ENCODE measurements at regions not wholly inside any gene's neighbourhood (a gene's known extent, or its start where the extent isn't known, plus 50 kb on each side); places are given as distances from the start of the nearest gene placed in this dataset.

- Mint-ChIP-seq H3K27me3 (ENCODE audit: insufficient read depth, unreplicated experiment) (peaks cover 17% of the 10 kb centered on the region), H3K4me3 (ENCODE audit: unreplicated experiment) (no peak overlapping the region), H3K36me3 (ENCODE audit: insufficient read depth, unreplicated experiment) (no peaks in the 10 kb centered on the region), H3K9me3 (ENCODE audit: unreplicated experiment) (peaks cover 7% of the 10 kb centered on the region), H3K27ac (ENCODE audit: unreplicated experiment) (no peak overlapping the region), H3K4me1 (ENCODE audit: low read depth, unreplicated experiment) (no peaks in the 10 kb centered on the region)
- no TSS peak for BruUV-seq (replicated peaks)
- intact Hi-C loops (cut with micrococcal nuclease; ENCODE audit: unreplicated experiment) = no loop called here
- TF ChIP-seq CTCF (IDR thresholded peaks at IDR 0.05; ENCODE audit: insufficient read depth in 1 of 2, low read depth in 1 of 2, low read length in 1 of 2, severe bottlenecking in 1 of 2, unreplicated experiment in 1 of 2) = no peak
- CTCF ChIA-PET = no interaction called here
- H3K36me3 ChIP-seq (ENCODE audit: control insufficient read depth, insufficient read depth, low read length) = no peaks in the 10 kb centered on the region
- no peaks in the 10 kb centered on the region for H3K9me3 ChIP-seq
- POLR2A ChIA-PET = no interaction called here
- no peaks in the 10 kb centered on the region for H3K4me1 ChIP-seq
- no peak overlapping the region for H3K4me3 ChIP-seq (ENCODE audit: low read depth, low read length)
- H3K27me3 ChIP-seq (replicated peaks; ENCODE audit: control insufficient read depth, insufficient read depth, low read length) = no peaks in the 10 kb centered on the region; the same call in 1 of the 2 replicates
- no peak for DNase-seq
Observed at GRCh38 chr15:68491415-68492106, 59.6 kb upstream of the ITGA11 start.

DNA sequence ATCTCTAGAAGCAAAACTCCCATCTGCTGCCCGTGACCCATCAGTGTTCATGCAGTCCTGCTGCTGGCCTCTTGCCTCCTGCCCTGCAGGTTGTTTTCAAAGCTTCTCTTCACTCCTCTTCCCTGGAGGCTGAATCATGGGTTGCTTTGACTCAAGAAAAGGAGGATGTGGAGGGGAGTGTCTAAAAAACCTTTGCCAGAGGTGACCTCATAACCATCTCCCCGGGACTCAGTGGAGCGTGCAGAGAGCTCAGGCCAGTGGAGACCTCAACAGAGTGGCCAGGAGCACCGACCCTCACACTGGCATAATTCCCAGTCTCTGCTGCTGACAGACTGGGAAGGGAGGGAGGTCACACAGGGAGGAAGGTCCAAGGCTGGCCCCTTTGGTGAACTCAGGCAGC, 60.9 kb upstream of the ITGA11 start:
- ChIA-PET POLR2A (no interaction called here), CTCF (interaction anchor here (0.6 kb wide), 1 partner anchor 1472 kb away, joined by 3 read pairs; no protein-coding TSS in a partner anchor)
- intact Hi-C loops (cut with micrococcal nuclease; ENCODE audit: unreplicated experiment) = no loop called here
- Mint-ChIP-seq H3K4me3 (ENCODE audit: unreplicated experiment) (no peak overlapping the region), H3K36me3 (ENCODE audit: insufficient read depth, unreplicated experiment) (no peaks in the 10 kb centered on the region), H3K27ac (ENCODE audit: unreplicated experiment) (no peak overlapping the region), H3K9me3 (ENCODE audit: unreplicated experiment) (peaks cover 7% of the 10 kb centered on the region), H3K27me3 (ENCODE audit: insufficient read depth, unreplicated experiment) (peaks cover 17% of the 10 kb centered on the region), H3K4me1 (ENCODE audit: low read depth, unreplicated experiment) (no peaks in the 10 kb centered on the region)
- no peak for TF ChIP-seq CTCF (IDR thresholded peaks at IDR 0.05; ENCODE audit: insufficient read depth in 1 of 2, low read depth in 1 of 2, low read length in 1 of 2, severe bottlenecking in 1 of 2, unreplicated experiment in 1 of 2)
- BruUV-seq (replicated peaks) = no TSS peak
- no peaks in the 10 kb centered on the region for H3K4me1 ChIP-seq
- H3K9me3 ChIP-seq = no peaks in the 10 kb centered on the region
- H3K27me3 ChIP-seq (replicated peaks; ENCODE audit: control insufficient read depth, insufficient read depth, low read length) = no peaks in the 10 kb centered on the region
- H3K36me3 ChIP-seq (ENCODE audit: control insufficient read depth, insufficient read depth, low read length) = no peaks in the 10 kb centered on the region
- no peak for DNase-seq
- no peak overlapping the region for H3K4me3 ChIP-seq (ENCODE audit: low read depth, low read length)

DNA sequence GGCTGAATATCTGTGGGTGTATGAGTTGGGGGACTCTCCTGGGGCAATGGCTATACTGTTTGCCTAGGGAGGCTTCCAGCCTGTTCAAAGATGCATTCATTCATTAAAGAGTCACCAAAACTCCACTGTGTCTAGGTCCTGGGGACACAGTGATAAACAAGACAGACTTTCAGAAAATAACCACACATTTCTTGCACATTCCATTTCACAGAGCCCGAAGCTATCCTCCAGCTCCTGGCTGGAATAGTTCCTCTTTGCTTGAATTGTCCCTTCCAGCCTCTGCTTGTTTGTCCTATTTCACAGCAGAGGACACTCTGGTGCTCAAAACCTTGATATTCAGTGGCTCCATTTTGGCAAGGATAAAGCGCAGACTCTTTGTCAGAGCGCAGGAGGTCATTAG, 61.7 kb upstream of the ITGA11 start:
- Histone ChIP-seq H3K4me1 (no peaks in the 10 kb centered on the region), H3K27me3 (replicated peaks; ENCODE audit: control insufficient read depth, insufficient read depth, low read length) (no peaks in the 10 kb centered on the region), H3K9me3 (no peaks in the 10 kb centered on the region), H3K36me3 (ENCODE audit: control insufficient read depth, insufficient read depth, low read length) (no peaks in the 10 kb centered on the region), H3K4me3 (ENCODE audit: low read depth, low read length) (no peak overlapping the region)
- ChIA-PET POLR2A (no interaction called here), CTCF (interaction anchor here (0.6 kb wide), 1 partner anchor 1471 kb away, joined by 3 read pairs; no protein-coding TSS in a partner anchor)
- Mint-ChIP-seq H3K27me3 (ENCODE audit: insufficient read depth, unreplicated experiment) (peaks cover 17% of the 10 kb centered on the region), H3K27ac (ENCODE audit: unreplicated experiment) (no peak overlapping the region), H3K9me3 (ENCODE audit: unreplicated experiment) (no peaks in the 10 kb centered on the region), H3K4me1 (ENCODE audit: low read depth, unreplicated experiment) (no peaks in the 10 kb centered on the region), H3K36me3 (ENCODE audit: insufficient read depth, unreplicated experiment) (no peaks in the 10 kb centered on the region), H3K4me3 (ENCODE audit: unreplicated experiment) (no peak overlapping the region)
- no peak for TF ChIP-seq CTCF (IDR thresholded peaks at IDR 0.05; ENCODE audit: insufficient read depth in 1 of 2, low read depth in 1 of 2, low read length in 1 of 2, severe bottlenecking in 1 of 2, unreplicated experiment in 1 of 2)
- no peak for DNase-seq
- intact Hi-C loops (cut with micrococcal nuclease; ENCODE audit: unreplicated experiment) = no loop called here
- no TSS peak for BruUV-seq (replicated peaks)
